Liver (tissue), 3 donors: ENCODE measurements at regions not wholly inside any gene's neighbourhood (a gene's known extent, or its start where the extent isn't known, plus 50 kb on each side); places are given as distances from the start of the nearest gene placed in this dataset.

Source experiments
- EGR1 ChIP-seq, 2 donors: IDR thresholded peaks; 2 replicates each; pipeline ENCODE4 v1.6.1; 2016 to 2018; ENCODE audit warnings: antibody characterized with exemption in 2 of 2, low read depth in 2 of 2
- SP1 ChIP-seq: IDR thresholded peaks from 2 replicates; pipeline ENCODE4 v1.6.1; 2018; ENCODE audit warnings: antibody characterized with exemption, mild to moderate bottlenecking
- TAF1 ChIP-seq: conservative IDR thresholded peaks from 2 replicates; pipeline ENCODE4 v1.6.1; 2016; ENCODE audit warnings: antibody characterized with exemption, mild to moderate bottlenecking
- TF ChIP-seq, protein P1 (sequence below): fragments of 150-350 bp; IDR thresholded peaks from 2 replicates; pipeline ENCODE4 v1.5.1; 2017; ENCODE audit warnings: improper control_type of control experiment, low read depth, low read length; ENCODE audit not compliant: missing input control
- TF ChIP-seq, protein P2 (sequence below): IDR thresholded peaks from 2 replicates; pipeline ENCODE4 v1.6.1; 2016; ENCODE audit warnings: antibody characterized with exemption
- donor health status: healthy.
- donor health status: healthy.

DNA sequence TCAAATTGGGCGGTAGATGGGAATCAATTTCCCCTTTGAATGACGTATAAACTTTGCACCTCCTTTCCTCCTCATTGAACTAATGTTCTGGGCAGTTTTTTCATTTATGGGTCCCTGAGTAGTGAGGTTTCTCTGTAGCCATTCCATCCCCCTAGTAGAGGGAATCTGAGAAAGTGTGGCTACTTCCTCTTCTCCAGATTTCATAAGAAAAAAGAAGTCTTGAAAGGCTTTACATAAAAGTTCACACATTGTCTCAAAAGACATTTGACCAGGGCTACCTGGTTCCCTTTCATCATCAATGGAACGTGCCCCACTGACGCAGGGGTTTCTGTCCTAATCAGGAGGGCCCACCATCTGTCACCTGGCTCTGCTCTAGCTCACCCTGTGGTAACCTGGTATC is 57.3 kb downstream of the CTSL start:
- TF ChIP-seq, protein P1, sequence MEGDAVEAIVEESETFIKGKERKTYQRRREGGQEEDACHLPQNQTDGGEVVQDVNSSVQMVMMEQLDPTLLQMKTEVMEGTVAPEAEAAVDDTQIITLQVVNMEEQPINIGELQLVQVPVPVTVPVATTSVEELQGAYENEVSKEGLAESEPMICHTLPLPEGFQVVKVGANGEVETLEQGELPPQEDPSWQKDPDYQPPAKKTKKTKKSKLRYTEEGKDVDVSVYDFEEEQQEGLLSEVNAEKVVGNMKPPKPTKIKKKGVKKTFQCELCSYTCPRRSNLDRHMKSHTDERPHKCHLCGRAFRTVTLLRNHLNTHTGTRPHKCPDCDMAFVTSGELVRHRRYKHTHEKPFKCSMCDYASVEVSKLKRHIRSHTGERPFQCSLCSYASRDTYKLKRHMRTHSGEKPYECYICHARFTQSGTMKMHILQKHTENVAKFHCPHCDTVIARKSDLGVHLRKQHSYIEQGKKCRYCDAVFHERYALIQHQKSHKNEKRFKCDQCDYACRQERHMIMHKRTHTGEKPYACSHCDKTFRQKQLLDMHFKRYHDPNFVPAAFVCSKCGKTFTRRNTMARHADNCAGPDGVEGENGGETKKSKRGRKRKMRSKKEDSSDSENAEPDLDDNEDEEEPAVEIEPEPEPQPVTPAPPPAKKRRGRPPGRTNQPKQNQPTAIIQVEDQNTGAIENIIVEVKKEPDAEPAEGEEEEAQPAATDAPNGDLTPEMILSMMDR, result no peak
- TF ChIP-seq EGR1 (IDR thresholded peaks at IDR 0.05; ENCODE audit: low read depth in 2 of 2) (no peak), TAF1 (no peak), SP1 (no peak)
- TF ChIP-seq, protein P2, sequence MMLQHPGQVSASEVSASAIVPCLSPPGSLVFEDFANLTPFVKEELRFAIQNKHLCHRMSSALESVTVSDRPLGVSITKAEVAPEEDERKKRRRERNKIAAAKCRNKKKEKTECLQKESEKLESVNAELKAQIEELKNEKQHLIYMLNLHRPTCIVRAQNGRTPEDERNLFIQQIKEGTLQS, result no peak
